ENCODE measurements at regions not wholly inside any gene's neighbourhood (a gene's known extent, or its start where the extent isn't known, plus 50 kb on each side); places are given as distances from the start of the nearest gene placed in this dataset.
"Not testable (repeated sequence)": the region's sequence is repeated elsewhere in the genome, so short reads cannot be mapped to it uniquely, and the experiment has no call there.

DNA sequence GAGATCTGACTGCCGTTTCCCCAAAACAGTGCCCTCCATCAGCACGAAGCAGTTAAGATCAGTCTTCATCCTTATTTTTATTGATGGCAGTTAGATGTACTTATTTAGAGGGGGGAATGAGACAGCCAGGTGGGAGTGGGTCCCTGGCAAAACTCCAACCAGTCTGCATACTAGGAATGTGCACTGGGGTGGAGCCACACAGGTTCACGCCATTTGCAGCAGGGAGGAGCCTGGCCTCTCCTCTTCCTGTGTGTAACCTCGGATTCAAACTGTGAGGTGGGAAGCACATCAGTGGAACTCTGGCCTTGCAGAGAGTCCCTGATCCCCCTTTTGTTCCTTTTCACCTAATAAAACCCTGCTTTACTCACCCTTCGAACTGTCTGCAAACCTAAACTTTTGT, 987.7 kb upstream of the GRIA3 start:
- DNase-seq (ENCODE audit: low read depth): no peak

DNA sequence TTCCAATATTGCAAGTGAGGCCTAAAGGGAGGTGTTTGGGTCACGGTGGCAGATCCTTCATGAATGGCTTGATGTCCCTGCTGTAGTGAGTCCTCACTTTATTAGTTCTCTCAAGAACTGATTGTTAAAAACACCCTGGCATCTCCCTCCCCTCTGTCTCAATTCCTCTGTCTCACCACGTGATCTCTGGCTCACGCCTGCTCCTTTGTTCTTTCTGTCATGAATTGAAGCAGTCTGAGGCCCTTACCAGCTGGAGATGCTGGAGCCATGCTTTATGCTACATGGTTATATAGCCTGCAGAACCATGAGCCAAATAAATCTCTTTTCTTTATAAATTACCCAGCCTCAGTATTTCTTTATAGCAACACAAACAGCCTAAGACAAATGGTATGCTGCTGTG, 980.7 kb upstream of the GRIA3 start:
- DNase-seq (ENCODE audit: low read depth): no peak

DNA sequence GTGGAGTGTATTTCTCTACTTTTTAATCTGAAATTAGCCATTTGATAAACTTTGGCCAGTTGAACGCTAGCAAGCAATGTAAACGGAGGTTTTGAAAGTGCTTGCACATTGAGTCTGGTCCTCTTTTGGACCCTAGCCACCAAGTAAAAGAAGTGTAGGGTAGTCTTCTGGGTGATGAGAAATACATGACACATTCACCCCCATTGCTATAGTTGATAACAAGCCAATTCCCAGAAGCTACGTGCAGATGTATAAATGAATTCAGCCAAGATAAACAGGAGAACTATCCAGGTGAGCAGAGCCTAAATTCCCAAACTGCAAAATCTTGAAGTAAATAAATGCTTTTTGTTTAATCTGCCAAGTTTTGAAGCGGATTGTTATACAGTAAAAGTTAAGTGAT, 965.4 kb upstream of the GRIA3 start:
- DNase-seq (ENCODE audit: low read depth): no peak

DNA sequence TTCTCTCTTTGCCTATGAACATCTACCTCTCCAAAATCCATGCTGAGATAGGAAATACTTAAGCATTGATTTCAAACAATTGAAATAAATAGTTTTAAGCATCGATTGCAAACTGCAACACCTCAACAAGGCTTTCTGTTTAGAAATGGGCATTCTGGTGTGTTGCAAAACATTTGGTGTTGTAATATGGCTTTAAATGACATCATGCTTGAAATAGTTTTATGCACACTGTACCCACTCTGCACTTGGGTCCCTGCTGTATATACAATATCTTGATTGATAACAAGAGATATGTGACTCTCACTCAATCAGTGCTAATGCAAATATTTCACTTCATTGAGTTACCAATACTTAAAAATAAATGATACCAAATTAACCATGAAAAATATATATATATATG, 964.9 kb upstream of the GRIA3 start:
- DNase-seq (ENCODE audit: low read depth): no peak

DNA sequence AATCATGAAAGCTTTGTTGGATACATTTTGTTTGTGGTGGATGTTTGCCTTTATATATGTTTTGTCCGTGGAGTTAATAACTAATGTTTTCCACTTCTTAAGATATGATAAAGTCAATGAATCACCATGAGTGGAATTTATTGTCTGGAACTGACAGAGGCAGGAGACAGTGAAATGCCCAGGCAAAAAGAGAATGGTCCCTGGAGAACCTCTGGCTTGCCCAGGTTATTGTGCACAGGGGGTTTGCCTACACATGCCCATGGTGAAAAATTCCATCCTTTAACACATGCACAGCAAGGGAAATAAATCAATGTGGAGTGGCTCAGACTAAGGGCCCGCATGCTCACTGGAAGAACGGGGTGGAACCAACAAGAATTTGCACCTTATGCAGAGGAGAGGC, 964.3 kb upstream of the GRIA3 start:
- DNase-seq (ENCODE audit: low read depth): no peak

DNA sequence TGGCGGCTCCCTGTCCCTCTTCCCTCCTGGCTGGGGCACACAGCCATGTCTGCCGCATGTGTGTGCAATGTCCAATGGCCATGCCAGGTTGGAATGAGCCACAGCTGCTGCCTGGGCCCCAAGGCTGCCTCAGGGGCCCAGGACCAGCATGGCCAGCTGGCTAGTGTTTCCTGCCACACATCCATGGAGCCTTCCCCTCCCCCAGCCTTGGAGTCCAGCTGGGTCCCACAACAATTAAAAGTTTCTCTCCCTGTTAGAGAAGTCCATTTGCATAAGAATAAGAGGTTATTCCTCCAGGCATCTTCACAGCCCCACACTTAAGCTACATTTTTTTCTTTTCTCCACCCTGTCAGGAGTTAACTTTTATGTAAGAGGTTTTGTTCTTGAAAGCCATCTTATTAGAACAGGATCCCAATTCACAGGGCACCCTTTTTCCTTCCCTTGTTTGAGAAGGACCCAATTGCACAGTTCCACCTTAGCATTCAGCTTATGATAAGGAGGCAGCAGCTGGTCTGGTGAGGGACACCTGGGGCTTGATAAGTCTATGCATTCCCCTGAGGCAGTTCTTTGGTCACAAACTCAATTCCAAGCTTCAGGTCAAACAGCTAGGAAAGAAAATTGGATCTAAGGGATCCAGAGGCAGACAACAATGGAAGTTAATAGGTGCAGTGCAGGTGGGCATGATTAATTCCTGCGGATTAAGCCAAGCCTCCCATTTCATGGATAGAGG, 963.3 kb upstream of the GRIA3 start:
- DNase-seq (ENCODE audit: low read depth): no peak

DNA sequence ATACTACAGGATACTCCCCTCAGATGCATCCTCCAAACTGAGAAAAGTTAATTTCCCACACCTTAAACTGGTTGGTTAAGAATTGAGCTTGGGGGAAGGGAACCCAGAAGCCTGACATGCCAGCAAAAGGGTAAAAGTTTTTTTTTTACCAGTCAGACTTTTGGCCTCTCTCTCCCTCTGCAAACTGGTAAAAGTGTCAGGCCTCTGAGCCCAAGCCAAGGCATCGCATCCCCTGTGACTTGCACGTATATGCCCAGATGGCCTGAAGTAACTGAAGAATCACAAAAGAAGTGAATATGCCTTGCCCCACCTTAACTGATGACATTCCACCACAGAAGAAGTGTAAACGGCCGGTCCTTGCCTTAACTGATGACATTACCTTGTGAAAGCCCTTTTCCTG, 962.3 kb upstream of the GRIA3 start:
- not testable (repeated sequence) for DNase-seq (ENCODE audit: low read depth)

DNA sequence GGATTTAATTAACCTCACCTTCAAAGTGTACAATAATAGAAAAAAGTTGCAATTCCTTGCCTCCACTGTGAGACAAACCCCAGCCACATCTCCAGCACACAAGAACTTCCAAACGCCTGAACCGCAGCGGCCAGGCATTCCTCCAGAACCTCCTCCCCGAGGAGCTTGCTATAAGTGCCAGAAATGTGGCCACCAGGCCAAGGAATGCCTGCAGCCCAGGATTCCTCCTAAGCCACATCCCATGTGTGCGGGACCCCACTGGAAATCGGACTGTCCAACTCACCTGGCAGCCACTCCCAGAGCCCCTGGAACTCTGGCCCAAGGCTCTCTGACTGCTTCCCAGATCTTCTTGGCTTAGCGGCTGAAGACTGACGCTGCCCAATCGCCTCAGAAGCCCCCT, 959.9 kb upstream of the GRIA3 start:
- DNase-seq (ENCODE audit: low read depth): not testable (repeated sequence)

DNA sequence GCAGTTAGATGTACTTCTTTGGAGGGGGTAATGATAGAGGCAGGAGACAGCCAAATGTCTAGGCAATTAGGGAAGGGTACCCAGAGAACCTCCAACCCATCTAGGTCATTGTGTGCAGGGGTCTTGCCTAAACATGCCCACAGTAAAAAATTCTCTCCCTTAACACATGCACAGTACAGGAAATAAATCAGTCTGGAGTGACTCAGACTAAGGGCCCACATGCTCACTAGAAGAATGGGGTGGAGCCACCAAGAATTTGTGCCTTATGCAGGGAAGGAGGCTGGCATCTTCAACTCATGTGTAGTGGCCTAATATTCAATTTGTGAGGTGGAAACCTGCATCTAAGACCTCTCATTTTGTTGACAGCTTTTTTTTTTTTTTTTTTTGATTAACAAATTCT, 945.3 kb upstream of the GRIA3 start:
- DNase-seq (ENCODE audit: low read depth): no peak

DNA sequence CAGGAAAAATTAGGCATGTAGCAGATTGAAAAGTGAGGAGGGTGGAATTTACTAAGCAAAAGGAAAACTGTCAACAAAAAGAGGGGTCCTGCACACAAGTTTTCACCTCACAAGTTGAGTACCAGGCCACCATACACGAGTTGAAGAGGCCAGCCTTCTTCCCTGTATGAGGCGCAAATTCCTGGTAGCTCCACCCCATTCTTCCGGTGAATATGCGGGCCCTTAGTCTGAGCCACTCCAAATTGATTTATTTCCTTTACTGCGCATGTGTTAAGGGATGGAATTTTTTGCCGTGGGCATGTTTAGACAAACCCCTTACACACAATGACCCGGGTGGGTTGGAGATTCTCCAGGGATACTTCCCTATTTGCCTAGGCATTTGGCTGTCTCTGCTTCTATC, 942.1 kb upstream of the GRIA3 start:
- no peak for DNase-seq (ENCODE audit: low read depth)

DNA sequence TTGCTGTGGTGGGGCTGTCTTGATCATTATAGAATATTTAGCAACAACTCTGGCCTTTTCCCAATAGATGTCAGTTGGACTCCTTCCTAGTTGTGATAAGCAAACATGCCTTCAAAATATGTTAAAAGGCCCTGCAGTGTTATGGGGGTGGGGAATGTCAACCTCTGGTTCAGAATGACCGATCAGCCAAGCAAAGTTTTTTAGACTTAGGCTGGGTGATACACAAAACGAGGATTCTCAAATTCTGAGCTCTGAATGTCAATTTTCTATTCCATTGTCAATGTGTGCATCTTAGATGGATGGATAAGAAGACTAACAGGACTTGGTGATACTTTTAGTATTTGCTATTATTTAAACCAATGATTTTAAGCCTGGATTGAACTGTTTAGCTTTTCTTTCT, 940.0 kb upstream of the GRIA3 start:
- no peak for DNase-seq (ENCODE audit: low read depth)

DNA sequence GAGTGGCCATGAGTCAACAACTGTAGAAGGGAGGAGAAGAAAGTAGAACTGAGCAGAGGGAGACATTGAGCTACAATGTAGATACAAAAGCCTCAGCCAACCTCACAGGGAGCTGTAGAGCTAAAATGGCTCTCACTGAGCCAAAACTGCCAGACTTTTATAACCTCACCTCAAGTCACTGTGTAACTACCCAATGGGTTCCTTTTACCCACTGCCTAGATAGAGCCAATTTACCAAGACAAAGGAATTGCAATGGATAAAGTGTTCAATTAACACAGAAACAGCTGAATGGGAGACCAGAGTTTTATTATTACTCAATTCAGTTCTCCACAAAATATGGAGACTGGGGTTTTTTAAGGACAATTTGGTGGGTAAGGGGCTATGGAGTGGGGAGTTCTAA, 938.9 kb upstream of the GRIA3 start:
- DNase-seq (ENCODE audit: low read depth): no peak

DNA sequence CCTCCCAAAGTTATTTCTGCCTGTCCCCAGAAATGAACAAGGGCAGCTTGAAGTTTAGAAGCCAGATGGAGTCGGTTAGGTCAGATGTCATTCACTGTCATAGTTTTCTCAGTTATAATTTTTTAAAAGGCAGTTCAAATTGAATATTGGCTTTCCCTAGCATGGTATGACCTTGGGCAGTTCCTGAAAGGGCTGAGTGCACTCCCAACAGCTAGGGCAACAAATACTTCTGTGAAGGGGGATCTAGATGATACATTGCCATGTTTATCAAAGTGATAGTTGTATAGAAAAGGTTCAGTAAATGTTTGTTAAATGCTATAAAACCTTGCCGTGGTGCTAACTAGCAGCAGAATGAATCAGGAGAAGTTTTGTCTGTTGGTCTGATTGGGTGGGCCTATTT, 938.1 kb upstream of the GRIA3 start:
- DNase-seq (ENCODE audit: low read depth): no peak

DNA sequence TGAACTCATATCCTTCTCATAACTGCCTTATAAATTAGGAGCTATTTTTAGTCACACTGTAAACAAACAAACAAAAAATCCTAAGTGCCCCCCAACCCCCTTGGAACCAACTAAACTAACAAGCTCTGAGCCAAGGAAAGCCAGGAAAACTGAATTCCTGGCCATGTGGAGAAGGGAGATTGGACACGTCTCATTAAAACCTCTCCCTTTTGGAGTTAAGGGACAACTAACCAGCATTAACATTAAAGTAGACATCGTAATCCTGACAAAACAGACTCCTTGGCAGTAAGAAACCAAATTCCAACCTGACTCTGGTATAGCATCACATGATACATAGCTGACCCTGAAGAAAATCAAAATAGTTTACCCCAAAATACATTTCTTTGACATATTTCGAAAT, 937.1 kb upstream of the GRIA3 start:
- no peak for DNase-seq (ENCODE audit: low read depth)

DNA sequence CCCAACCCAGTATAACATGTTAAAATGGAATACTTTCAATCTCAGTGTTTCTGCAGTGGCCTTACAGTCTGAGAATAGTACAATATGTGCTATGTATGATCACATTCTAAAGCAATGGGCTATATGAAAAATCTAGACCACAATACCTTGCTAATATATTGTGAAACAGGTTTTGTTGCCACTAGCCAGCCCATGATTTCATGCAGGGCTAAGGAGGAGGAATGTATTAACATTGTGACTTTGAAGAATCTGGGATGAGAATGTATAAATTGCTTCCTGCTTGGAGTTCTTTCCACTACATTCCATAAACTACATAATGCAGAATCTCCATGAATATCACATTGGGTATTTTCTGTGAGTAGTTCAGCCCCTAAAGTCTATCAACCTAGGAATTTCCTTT, 935.4 kb upstream of the GRIA3 start:
- no peak for DNase-seq (ENCODE audit: low read depth)

DNA sequence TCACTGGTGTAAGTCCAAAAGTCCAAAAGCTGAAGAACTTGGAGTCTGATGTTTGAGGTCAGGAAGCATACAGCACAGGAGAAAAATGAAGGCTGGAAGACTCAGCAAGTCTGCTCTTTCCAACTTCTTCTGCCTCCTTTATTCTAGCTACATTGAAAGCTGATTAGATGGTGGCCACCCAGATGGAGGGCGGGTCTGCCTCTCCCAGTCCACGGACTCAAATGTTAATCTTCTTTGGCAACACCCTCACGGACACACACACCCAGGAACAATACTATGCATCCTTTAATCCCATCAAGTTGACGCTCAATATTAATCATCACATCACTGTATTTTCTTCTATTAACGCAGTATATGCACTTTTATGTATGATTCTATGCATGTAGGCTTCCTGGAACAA, 931.6 kb upstream of the GRIA3 start:
- DNase-seq (ENCODE audit: low read depth): no peak

DNA sequence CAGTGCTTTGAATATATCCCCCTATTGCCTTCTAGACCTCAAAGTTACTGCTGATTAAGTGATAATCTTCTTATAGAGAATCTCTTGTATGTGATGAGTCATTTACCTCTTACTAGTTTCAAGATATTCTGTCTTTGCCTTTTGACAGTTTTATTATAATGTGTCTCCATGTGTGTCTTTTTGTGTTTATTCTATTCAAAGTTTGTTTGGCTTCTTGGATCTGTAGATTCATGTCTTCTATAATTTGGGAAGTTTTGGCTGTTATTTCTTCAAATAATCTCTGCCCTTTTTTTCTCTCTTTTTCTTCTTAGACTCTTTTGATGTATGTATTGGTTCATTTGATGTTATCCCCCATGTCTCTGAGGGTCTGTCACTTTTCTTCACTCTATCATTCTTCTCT, 915.7 kb upstream of the GRIA3 start:
- DNase-seq (ENCODE audit: low read depth): no peak

DNA sequence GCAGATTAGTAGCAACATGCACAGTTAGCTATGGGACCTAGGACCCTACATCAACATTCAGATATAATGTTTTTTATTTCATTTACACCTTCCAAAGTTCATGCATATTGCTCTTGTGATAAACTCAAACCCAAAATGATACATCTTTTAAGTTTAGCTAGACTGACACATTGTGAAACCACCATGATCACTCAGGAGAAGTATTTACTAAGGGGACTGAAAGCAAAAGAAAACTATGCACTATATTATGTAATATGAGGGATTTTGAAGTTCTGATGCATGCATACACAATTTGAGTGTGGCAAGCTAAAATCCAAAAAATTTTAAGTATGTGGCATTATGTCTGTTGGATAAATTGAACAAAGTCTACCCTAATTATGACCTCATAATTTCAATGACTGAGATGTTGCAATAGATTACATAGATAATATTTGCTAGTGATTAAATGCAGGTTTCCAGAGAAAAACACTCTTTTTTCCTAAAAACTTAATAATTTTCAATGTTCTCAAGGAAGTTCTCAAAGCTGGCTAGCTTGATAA, 914.8 kb upstream of the GRIA3 start:
- DNase-seq (ENCODE audit: low read depth): no peak

DNA sequence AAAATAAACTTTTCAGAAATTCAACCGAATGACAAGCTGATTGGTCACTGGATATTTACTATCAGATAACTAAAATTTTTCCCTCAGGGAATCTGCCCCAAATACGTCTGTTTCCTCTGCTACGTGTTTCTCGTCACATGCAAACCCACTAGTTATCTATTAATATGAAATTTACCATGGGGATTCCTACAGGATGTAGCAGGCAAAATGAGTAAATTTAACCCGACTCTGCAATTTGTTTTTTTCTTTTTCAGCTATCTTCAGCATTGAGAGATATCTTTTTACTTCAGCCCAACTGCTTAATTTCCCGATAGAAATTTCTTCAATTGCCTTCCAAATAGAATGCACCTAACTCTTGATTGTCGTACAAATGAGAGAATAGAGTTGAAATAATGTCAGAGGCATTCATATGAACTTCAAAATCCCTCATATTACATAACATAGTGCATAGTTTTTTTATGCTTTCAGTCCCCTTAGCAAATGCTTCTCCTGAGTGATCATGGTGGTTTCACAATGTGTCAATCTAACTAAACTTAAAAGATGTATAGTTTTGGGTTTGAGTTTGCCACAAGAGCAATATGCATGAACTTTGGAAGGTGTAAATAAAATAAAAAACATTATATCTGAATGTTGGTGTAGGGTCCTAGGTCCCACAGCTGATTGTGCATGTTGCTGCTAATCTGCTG, 913.1 kb upstream of the GRIA3 start:
- DNase-seq (ENCODE audit: low read depth): no peak

DNA sequence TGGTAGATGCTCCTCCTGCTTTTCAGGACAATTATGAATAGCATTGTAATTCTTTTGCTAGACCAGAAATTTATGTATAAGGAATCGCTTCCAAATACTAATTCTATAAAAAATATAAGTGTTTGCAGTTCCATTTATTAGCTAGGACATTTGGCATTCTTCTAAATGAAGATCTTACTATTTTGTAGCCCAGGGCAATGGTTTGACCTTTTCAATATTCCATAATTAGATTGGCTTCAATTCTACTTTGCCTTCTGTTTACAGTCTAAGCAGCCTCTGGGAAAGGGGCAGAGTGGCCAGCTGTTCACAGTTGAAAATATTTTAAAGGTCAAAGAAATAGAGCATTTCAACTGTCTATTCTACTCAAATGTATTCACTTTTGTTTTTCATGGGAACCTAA, 912.1 kb upstream of the GRIA3 start:
- no peak for DNase-seq (ENCODE audit: low read depth)

DNA sequence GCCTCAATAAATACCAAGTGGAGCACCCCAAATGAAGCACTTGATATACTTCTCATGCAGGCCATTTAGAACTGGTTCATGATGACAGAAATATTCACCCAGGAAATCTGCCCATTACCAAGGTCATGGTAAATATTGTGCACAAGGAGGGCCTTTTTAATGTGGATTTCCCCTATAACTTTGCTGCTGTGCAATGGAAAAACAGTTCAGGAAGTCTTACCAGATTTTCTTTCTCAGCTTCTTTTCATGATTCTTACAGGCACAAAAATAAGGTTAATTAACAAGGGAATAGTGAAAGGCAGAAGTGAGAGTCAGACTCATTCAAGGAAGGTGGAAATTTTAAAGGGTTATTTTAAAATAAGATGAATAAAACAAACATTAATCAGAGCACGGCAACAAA, 904.3 kb upstream of the GRIA3 start:
- DNase-seq (ENCODE audit: low read depth): no peak

DNA sequence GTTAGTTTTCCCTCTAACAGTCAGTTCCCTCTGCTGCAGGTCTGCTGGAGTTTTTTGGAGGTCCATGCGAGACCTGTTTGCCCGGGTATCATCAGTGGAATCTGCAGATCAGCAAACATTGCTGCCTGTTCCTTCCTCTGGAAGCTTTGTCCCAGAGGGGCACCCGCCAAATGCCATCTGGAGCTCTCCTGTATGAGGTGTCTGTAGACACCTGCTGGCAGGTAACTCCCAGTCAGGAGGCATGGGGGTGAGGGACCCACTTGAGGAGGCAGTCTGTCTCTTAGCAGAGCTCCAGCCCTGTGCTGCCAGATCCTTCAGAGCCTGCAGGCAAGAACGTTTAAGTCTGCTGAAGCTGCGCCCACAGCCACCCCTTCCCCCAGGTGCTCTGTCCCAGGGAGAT, 884.3 kb upstream of the GRIA3 start:
- not testable (repeated sequence) for DNase-seq (ENCODE audit: low read depth)

DNA sequence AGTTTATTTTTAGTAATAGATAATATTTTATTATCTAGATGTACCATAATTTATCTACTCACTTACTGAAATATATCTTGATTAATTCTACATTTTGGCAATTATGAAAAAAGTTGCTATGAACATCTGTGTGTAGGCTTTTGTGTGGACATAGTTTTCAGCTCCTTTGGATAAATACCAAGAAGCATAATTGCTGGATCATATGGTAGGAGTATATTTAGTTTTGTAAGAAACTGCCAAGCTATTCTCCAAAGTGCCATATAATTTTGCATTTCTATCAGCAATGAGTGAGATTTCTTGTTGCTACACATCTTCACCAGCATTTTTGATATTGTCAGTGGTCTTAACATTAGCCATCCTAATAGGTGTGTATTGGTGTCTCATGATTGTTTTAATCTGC, 882.6 kb upstream of the GRIA3 start:
- no peak for DNase-seq (ENCODE audit: low read depth)

DNA sequence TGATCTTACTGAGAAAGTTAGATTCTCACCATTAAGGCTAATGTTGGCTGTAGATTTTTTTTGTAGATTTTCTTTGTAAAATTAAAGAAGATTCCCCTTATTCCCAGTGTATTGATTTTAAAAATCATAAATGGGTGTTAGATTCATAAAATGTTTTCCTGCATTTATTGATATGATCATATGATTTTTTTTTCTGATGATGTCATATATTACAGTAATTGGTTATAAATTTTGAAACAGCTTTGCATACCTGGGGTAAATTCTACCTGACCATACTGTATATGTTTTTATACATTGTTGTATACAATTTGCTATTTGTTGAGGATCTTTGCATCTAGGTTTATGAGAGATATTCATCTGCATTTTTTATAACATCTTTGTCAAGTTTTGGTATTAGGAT, 880.3 kb upstream of the GRIA3 start:
- DNase-seq (ENCODE audit: low read depth): no peak
